Heart left ventricle (tissue), 16 donors: ENCODE measurements at regions not wholly inside any gene's neighbourhood (a gene's known extent, or its start where the extent isn't known, plus 50 kb on each side); places are given as distances from the start of the nearest gene placed in this dataset.

Source experiments
- ATAC-seq, 4 donors: fragments of 200-7000 bp; cut with Tn5 transposase; one replicate each; pipeline ENCODE4 v1.9.1; 2020 to 2022; ENCODE audit warnings: moderate library complexity in 4 of 4, mild to moderate bottlenecking in 3 of 4, moderate number of reproducible peaks in 1 of 4
- DNase-seq, 5 donors: peaks; one replicate each; pipeline ENCODE4 v3.0.0-alpha.2; 2020
- H3K27ac ChIP-seq, 12 donors: fragments of 200-600 bp; sonication (generic) in 4 of 12; one replicate each; pipeline versions ENCODE4 v1.5.0 to v1.8.0; 2016 to 2022; ENCODE audit warnings: mild to moderate bottlenecking in 2 of 12
- H3K27me3 ChIP-seq, 9 donors: fragments of 200-600 bp; sonication (generic) in 2 of 9; one replicate each; pipeline versions ENCODE4 v1.5.1 to v1.8.0; 2016 to 2022; ENCODE audit warnings: mild to moderate bottlenecking in 3 of 9
- H3K36me3 ChIP-seq, 9 donors: fragments of 200-600 bp; sonication (generic) in 2 of 9; one replicate each; pipeline versions ENCODE4 v1.5.0 to v1.8.0; 2018 to 2022; ENCODE audit warnings: mild to moderate bottlenecking in 2 of 9
- H3K4me1 ChIP-seq, 12 donors: fragments of 200-600 bp; sonication (generic) in 4 of 12; one replicate each; pipeline versions ENCODE4 v1.5.0 to v1.8.0; 2016 to 2022; ENCODE audit warnings: mild to moderate bottlenecking in 3 of 12
- H3K4me3 ChIP-seq, 12 donors: fragments of 200-600 bp; sonication (generic) in 4 of 12; one replicate each; pipeline versions ENCODE4 v1.5.0 to v1.8.0; 2017 to 2022; ENCODE audit warnings: mild to moderate bottlenecking in 9 of 12, moderate library complexity in 4 of 12
- H3K9me3 ChIP-seq, 12 donors: fragments of 200-600 bp; sonication (generic) in 4 of 12; one replicate each; pipeline versions ENCODE4 v1.5.0 to v1.8.0; 2016 to 2022; ENCODE audit warnings: mild to moderate bottlenecking in 1 of 12
- CTCF ChIP-seq, 12 donors: fragments of 200-600 bp; sonication (generic) in 4 of 12; IDR thresholded peaks; one replicate each; pipeline versions ENCODE4 v1.5.0 to v1.8.0; 2018 to 2022; ENCODE audit warnings: antibody characterized with exemption in 12 of 12, mild to moderate bottlenecking in 5 of 12
- POLR2A ChIP-seq, 2 donors: fragments of 450-650 bp; IDR thresholded peaks; one replicate each; pipeline ENCODE4 v1.6.1; 2017; ENCODE audit warnings: antibody characterized with exemption in 2 of 2, mild to moderate bottlenecking in 2 of 2, moderate library complexity in 2 of 2
- WGBS, 4 donors: extraction: QIAGEN DNeasy Blood & Tissue Kit in 2 of 4; methylation state at CpG; one replicate each; pipeline versions ENCODE4 v1.1.5 to v1.1.7; 2013 to 2018; 5-methylcytosine and 5-hydroxymethylcytosine counted together
- intact Hi-C, 10 donors: fragments of 100-400 bp; cut with DNase I; formaldehyde crosslinking; loops; one replicate each; pipeline versions ENCODE4 v1.11.1 to v1.14.2; 2022
- donor health status: ischemic (EF 13 %, LVEDD 7.1; RV severe dilation, severe dysfunction).
- donor health status: healthy with polysubstance abuse.
- donor health status: DM: no; HTN: yes; CAD: no.
- donor health status: DM: no; HTN: no; CAD: no.
- donor health status: ischemic (EF 25% LVEDD 6.9; RV normal size, moderate dysfunction).
- donor health status: ischemic (EF 25% LVEDD 5.7; RV mildly dilated, moderate dysfunction).
- donor health status: healthy.
- donor health status: DM: yes; HTN: yes; CAD: no.
- donor health status: ischemic (EF 35%, LVEDD 5.7; RV mildly dilated, moderate dysfunction).
- donor health status: nonischemic (EF 11% LVEDD 7.7; RV severe dilation, severe dysfunction).
- donor health status: DM: yes; HTN: yes; CAD: no.
- donor health status: PGD.
- donor health status: ischemic (EF 29% LVEDD 5.4; RV normal size, mild dysfunction).
- donor health status: nonischemic (EF 23%, LVEDD 6.1; RV moderate dilation, normal function).

- H3K36me3 ChIP-seq: no peaks in the 10 kb centered on the region
- WGBS, 4 donors: 94 to 95% (median 95%) methylated on average over 5 of the region's 5 CpGs
- TF ChIP-seq CTCF (IDR thresholded peaks at IDR 0.05): no peak
- TF ChIP-seq POLR2A (IDR thresholded peaks at IDR 0.05): no peak
- no peaks in the 10 kb centered on the region for H3K27me3 ChIP-seq
- ATAC-seq (no peak), DNase-seq (no peak)
- H3K9me3 ChIP-seq: peaks cover 0 to 6% (median 0%) of the 10 kb centered on the region in 12 donors
- H3K4me3 ChIP-seq: no peak overlapping the region
- peaks cover 0 to 36% (median 23%) of the 10 kb centered on the region in 12 donors for H3K4me1 ChIP-seq
- H3K27ac ChIP-seq: no peak overlapping the region
- intact Hi-C loops: loop anchor here in 2 of 10 donors (10.0 kb wide), 2 partner anchors 87 to 97 kb away; partner anchors contain the start of gene KLF3 (in 1 of the 2)
These were observed 96.5 kb upstream of the KLF3 start for GRCh38 chr4:38567457-38567856.

GRCh38 chr4:38568768-38569167 is 95.2 kb upstream of the KLF3 start:
- WGBS, 4 donors: 74 to 83% (median 80%) methylated on average over 3 of the region's 3 CpGs
- ATAC-seq (no peak), DNase-seq (no peak)
- intact Hi-C loops: loop anchor here in 2 of 10 donors (10.0 kb wide), 2 partner anchors 86 to 96 kb away; partner anchors contain the start of gene KLF3 (in 1 of the 2)
- TF ChIP-seq CTCF (IDR thresholded peaks at IDR 0.05) (no peak), POLR2A (IDR thresholded peaks at IDR 0.05) (no peak)
- Histone ChIP-seq H3K4me1 (peaks cover 0 to 23% (median 12%) of the 10 kb centered on the region in 12 donors), H3K27me3 (no peaks in the 10 kb centered on the region), H3K4me3 (no peak overlapping the region), H3K9me3 (peaks cover 0 to 6% (median 0%) of the 10 kb centered on the region in 12 donors), H3K36me3 (no peaks in the 10 kb centered on the region), H3K27ac (no peak overlapping the region)

DNA sequence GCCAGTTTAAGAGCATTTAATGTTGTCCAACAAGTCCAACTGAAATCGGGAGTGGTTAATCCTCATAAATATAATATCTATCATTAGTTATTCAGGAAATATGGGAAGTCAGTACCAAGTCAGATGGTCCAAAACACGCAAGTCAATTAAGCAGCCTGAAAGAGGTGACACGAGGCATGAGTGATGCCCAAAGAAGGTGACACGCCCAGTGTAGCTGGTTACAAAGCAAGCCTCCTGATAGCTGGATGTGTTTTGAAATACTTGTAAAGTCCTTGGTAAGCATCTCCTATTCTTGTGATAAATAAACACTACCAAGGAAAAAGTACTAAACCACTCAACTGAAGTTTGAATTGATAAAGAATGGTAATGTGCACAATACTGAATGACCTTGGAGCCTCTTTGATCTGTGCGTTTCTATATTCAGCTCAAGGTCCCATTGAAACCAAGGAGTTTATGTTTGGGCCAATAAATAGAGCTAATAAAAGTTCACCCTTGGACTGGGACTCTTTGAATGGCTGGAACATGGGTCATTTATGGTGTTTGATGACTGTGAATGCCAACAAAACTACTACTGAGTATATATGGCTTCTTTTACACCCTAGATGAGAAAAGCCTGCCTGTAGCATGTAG is 93.2 kb upstream of the KLF3 start:
- H3K27me3 ChIP-seq: no peaks in the 10 kb centered on the region
- DNase-seq: no peak
- ATAC-seq: no peak
- TF ChIP-seq CTCF (IDR thresholded peaks at IDR 0.05): no peak
- TF ChIP-seq POLR2A (IDR thresholded peaks at IDR 0.05): no peak
- H3K4me1 ChIP-seq: peaks cover 0 to 15% (median 2%) of the 10 kb centered on the region in 12 donors
- H3K27ac ChIP-seq: no peak overlapping the region
- no peak overlapping the region for H3K4me3 ChIP-seq
- no peaks in the 10 kb centered on the region for H3K36me3 ChIP-seq
- intact Hi-C loops: loop anchor here in 1 of 10 donors (10.0 kb wide), 1 partner anchor 74 kb away; no protein-coding TSS in a partner anchor
- WGBS, 4 donors: 93 to 96% (median 94%) methylated on average over 5 of the region's 5 CpGs
- peaks cover 0 to 6% (median 0%) of the 10 kb centered on the region in 12 donors for H3K9me3 ChIP-seq

GRCh38 chr4:38572793-38573192 is 91.2 kb upstream of the KLF3 start:
- Histone ChIP-seq H3K9me3 (peaks cover 0 to 6% (median 0%) of the 10 kb centered on the region in 12 donors), H3K27ac (no peak overlapping the region), H3K4me3 (no peak overlapping the region), H3K27me3 (no peaks in the 10 kb centered on the region), H3K36me3 (no peaks in the 10 kb centered on the region), H3K4me1 (peaks cover 0 to 20% (median 0%) of the 10 kb centered on the region in 12 donors)
- intact Hi-C loops: loop anchor here in 1 of 10 donors (10.0 kb wide), 1 partner anchor 72 kb away; no protein-coding TSS in a partner anchor
- no peak for DNase-seq
- ATAC-seq: no peak
- TF ChIP-seq POLR2A (IDR thresholded peaks at IDR 0.05): no peak
- TF ChIP-seq CTCF (IDR thresholded peaks at IDR 0.05): no peak
